ENCODE measurements at regions not wholly inside any gene's neighbourhood (a gene's known extent, or its start where the extent isn't known, plus 50 kb on each side); places are given as distances from the start of the nearest gene placed in this dataset.

DNA sequence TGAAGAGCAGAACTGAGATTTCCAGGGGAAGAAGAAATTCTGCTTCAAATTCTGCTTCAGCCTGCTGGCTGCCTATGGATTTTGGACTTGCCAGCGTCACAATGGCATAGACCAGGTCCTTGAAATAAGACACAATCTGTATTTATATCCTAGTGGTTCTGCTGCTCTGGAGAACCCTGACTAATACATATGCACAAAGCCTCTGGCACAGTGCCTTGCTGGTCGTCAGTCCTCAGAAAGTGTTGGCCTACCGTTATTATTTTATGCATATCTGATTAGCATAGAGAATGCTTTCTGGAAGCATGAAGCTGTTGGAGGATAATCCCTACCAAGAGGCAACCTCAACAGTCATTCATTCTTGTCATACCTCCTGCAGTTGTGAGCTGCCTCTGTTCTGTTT is 213.7 kb downstream of the B3GLCT start:
- no peak for TF ChIP-seq CTCF (IDR thresholded peaks at IDR 0.05; ENCODE audit: low read depth, low read length, missing control alignments)
- H3K4me3 ChIP-seq (replicated peaks; ENCODE audit: low read depth, low read length) = no peak overlapping the region
- DNase-seq (ENCODE audit: extremely low read depth, low read depth) = no peak

DNA sequence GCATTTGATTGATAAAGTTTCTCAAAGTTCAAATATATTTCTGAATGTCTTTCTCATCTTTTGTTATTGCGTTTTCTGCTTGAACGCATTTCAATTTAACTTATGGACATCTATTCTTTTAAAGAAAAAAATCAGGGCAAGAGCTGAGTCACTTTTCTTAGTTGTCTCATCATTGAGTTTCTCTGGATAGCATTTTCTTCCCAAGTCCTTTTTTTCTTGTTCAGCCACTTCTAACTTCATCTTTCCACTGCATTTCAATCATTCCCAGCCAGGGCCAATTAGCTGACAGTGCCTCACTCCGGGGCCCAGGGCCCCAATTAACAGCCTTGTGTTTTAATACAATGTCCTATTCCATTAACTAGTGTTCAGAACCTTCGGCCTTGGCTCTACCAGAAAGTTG is 216.3 kb downstream of the B3GLCT start:
- no peak for TF ChIP-seq CTCF (IDR thresholded peaks at IDR 0.05; ENCODE audit: low read depth, low read length, missing control alignments)

DNA sequence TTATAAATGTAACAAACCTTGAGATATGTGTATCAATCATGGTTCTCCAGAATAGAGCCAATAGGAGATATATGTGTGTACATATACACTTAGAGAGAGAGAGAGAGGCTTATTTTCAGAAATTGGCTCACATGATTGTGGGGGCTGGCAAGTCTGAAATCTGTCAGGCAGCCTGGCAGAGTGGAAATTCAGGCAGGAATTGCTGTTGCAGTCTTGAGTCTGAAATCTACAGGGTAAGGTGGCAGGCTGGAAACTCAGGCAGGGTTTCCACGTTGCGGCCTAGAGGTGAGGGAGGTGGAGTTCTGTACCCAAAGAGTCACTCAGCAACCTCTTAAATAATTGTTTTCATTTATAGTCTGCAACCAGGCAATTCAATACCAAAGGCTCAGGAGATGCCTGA is 218.4 kb downstream of the B3GLCT start:
- no peak for TF ChIP-seq CTCF (IDR thresholded peaks at IDR 0.05; ENCODE audit: low read depth, low read length, missing control alignments)
- H3K4me3 ChIP-seq (replicated peaks; ENCODE audit: low read depth, low read length) = no peak overlapping the region
- no peak for DNase-seq (ENCODE audit: extremely low read depth, low read depth)

More for the DNA sequence above, 216.3 kb downstream of the B3GLCT start:
- H3K4me3 ChIP-seq (replicated peaks; ENCODE audit: low read depth, low read length) = no peak overlapping the region
- no peak for DNase-seq (ENCODE audit: extremely low read depth, low read depth)

GRCh38 chr13:31421756-31422155 is 222.0 kb downstream of the B3GLCT start:
- TF ChIP-seq CTCF (IDR thresholded peaks at IDR 0.05; ENCODE audit: low read depth, low read length, missing control alignments) = no peak
- H3K4me3 ChIP-seq (replicated peaks; ENCODE audit: low read depth, low read length) = no peak overlapping the region
- no peak for DNase-seq (ENCODE audit: extremely low read depth, low read depth)

DNA sequence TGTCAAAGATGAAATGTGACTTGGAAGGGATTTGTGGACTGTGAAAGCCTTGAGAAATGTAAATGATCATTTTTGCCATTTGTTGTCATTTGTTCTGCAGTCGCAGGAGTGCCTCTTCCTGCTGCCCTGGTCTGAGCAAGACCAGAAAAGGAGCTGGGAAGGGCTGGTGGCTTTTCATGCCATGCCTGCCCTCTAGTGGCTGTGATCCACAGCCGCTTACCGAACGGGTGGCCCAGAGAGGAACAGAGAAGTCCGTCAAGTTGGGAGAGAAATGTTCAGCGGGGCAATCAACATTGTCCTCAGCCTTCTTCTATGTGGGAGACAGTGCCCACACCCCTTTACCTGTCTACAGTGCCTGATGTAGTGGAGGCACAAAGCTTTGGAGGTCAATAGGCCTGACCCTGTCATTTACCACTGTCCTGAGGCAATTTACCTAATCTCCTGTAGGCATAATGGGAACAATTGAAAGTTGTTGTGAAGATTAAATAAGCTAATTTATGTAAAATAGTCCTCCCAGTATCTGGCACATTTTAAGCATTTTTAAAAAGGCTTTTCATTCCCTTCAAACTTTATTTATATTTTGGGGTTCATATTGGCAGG is 224.5 kb downstream of the B3GLCT start:
- TF ChIP-seq CTCF (IDR thresholded peaks at IDR 0.05; ENCODE audit: low read depth, low read length, missing control alignments) = peak; percentile 97
- H3K4me3 ChIP-seq (replicated peaks; ENCODE audit: low read depth, low read length) = no peak overlapping the region
- peak; percentile 37 for DNase-seq (ENCODE audit: extremely low read depth, low read depth)

DNA sequence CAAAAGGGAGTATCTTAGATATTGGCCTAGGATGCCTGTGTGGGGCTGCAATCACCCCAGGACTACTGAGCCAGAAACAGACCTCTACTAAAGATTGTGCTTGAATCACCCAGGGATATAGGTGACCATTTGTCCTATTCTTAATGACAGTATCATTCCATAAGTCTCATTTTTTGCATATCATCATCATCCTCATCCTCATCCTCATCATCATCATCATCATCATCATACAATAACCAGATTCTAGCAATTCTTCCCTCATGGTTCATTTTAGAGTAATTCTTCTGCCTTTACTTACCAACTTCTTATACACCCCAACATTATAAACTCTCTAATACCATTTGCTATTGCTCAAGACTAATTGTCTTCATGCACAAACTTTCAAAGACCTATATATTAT is 226.6 kb downstream of the B3GLCT start:
- no peak for DNase-seq (ENCODE audit: extremely low read depth, low read depth)
- no peak for TF ChIP-seq CTCF (IDR thresholded peaks at IDR 0.05; ENCODE audit: low read depth, low read length, missing control alignments)
- no peak overlapping the region for H3K4me3 ChIP-seq (replicated peaks; ENCODE audit: low read depth, low read length)

All from HFF-Myc (cell line).